HCT116 (cell line): ENCODE measurements at regions not wholly inside any gene's neighbourhood (a gene's known extent, or its start where the extent isn't known, plus 50 kb on each side); places are given as distances from the start of the nearest gene placed in this dataset.

Experiments
- ATAC-seq: fragments of 200-7000 bp; cut with Tn5 transposase; 2 replicates; pipeline ENCODE4 v1.9.1; 2020; ENCODE audit warnings: mild to moderate bottlenecking, moderate library complexity
- BruUV-seq: library from RNA; stranded (reverse); fragments of 400-500 nt; replicated peaks from 2 replicates; lab custom pipeline; 2021; lab: Mats Ljungman, UMichigan
- CTCF ChIA-PET: fragments of 300-600 bp; sonication (Branson Sonifier 250); formaldehyde crosslinking; loops from one replicate; lab custom pipeline; 2021; ENCODE audit warnings: antibody characterized with exemption; lab: Charles Lee
- POLR2A ChIA-PET: fragments of 300-600, 350-600 bp; sonication (Branson Sonifier 250); formaldehyde crosslinking; loops from one replicate; lab custom pipeline; 2021; ENCODE audit warnings: antibody characterized with exemption; lab: Charles Lee
- RAD21 ChIA-PET, 2 experiments: fragments of 300-600 bp; sonication (Branson Sonifier 250); formaldehyde crosslinking; loops; one replicate each; lab custom pipeline; 2023; ENCODE audit warnings: low total read pairs in 2 of 2; ENCODE audit not compliant: uncharacterized antibody in 2 of 2, unreplicated experiment in 2 of 2, low non-redundant PET in 1 of 2; lab: Charles Lee
- DNase-seq: peaks from one replicate; pipeline ENCODE4 v3.0.0-alpha.2; 2010; ENCODE audit warnings: low read depth, low spot score
- H2AFZ ChIP-seq: fragments of 200-600 bp; shearing (Covaris generic), sonication (generic); 2 replicates; pipeline ENCODE4 v1.6.1; 2017; ENCODE audit warnings: low read depth, mixed run types, mixed read lengths, antibody characterized with exemption, low read length; ENCODE audit not compliant: poor library complexity, severe bottlenecking
- H3K27ac ChIP-seq: 2 replicates; pipeline ENCODE4 v1.5.1; 2012; ENCODE audit warnings: low read depth, low read length
- H3K27me3 ChIP-seq: fragments of 200-600 bp; sonication (generic); 2 replicates; pipeline ENCODE4 v1.6.1; 2016; ENCODE audit warnings: mixed run types, low read length, mixed read lengths; ENCODE audit not compliant: insufficient read depth
- H3K36me3 ChIP-seq, 2 experiments: fragments of 200-500 bp in 1 of 2; fragments of 200-600 bp in 1 of 2; sonication (Bioruptor generic) in 1 of 2; sonication (generic) in 1 of 2; 2 replicates each; pipeline versions ENCODE4 v1.5.1 to v1.6.1; 2014 to 2016; ENCODE audit warnings: low read length in 2 of 2, inconsistent platforms in 1 of 2, mixed read lengths in 1 of 2, mixed run types in 1 of 2; ENCODE audit not compliant: insufficient read depth in 2 of 2, control insufficient read depth in 1 of 2
- H3K4me1 ChIP-seq, 2 experiments: fragments of 200-600 bp in 1 of 2; sonication (generic) in 1 of 2; 2 replicates each; pipeline versions ENCODE4 v1.5.1 to v1.6.1; 2012 to 2017; ENCODE audit warnings: low read length in 2 of 2, inconsistent platforms in 1 of 2, mild to moderate bottlenecking in 1 of 2, mixed read lengths in 1 of 2, mixed run types in 1 of 2, moderate library complexity in 1 of 2; ENCODE audit not compliant: insufficient read depth in 2 of 2, control insufficient read depth in 1 of 2
- H3K4me2 ChIP-seq: fragments of 200-600 bp; sonication (generic); 2 replicates; pipeline ENCODE4 v1.6.1; 2017; ENCODE audit warnings: mixed run types, low read length, mixed read lengths
- H3K4me3 ChIP-seq, 2 experiments: fragments of 200-600 bp in 1 of 2; sonication (generic) in 1 of 2; replicated peaks in 1 of 2; 2 replicates each; pipeline ENCODE4 v1.5.1; 2011 to 2016; ENCODE audit warnings: low read length in 2 of 2, control low read depth in 1 of 2, low read depth in 1 of 2, mild to moderate bottlenecking in 1 of 2, mixed read lengths in 1 of 2, mixed run types in 1 of 2
- H3K79me2 ChIP-seq: fragments of 200-600 bp; sonication (generic); 2 replicates; pipeline ENCODE4 v1.6.1; 2017; ENCODE audit warnings: mild to moderate bottlenecking, mixed run types, low read length, moderate library complexity, mixed read lengths; ENCODE audit not compliant: insufficient read depth
- H3K9ac ChIP-seq: fragments of 200-600 bp; sonication (generic); 2 replicates; pipeline ENCODE4 v1.6.1; 2016; ENCODE audit warnings: low read length, mixed read lengths
- H3K9me2 ChIP-seq: fragments of 200-600 bp; sonication (generic), shearing (Covaris generic); 2 replicates; pipeline ENCODE4 v1.6.1; 2017; ENCODE audit warnings: mixed run types, mild to moderate bottlenecking, moderate library complexity; ENCODE audit not compliant: insufficient read depth
- H3K9me3 ChIP-seq, 2 experiments: fragments of 200-500 bp in 1 of 2; fragments of 200-600 bp in 1 of 2; sonication (Bioruptor generic) in 1 of 2; sonication (generic) in 1 of 2; 2 replicates each; pipeline ENCODE4 v1.6.1; 2014 to 2017; ENCODE audit warnings: low read length in 2 of 2, mixed read lengths in 2 of 2, inconsistent platforms in 1 of 2, low read depth in 1 of 2, mild to moderate bottlenecking in 1 of 2, mixed run types in 1 of 2, moderate library complexity in 1 of 2; ENCODE audit not compliant: control insufficient read depth in 1 of 2, insufficient read depth in 1 of 2
- H4K20me1 ChIP-seq: fragments of 200-600 bp; sonication (generic), shearing (Covaris generic); 2 replicates; pipeline ENCODE4 v1.6.1; 2017; ENCODE audit warnings: mixed run types, mild to moderate bottlenecking, moderate library complexity; ENCODE audit not compliant: insufficient read depth
- EZH2 ChIP-seq: fragments of 200-600 bp; sonication (generic); IDR thresholded peaks from 2 replicates; pipeline ENCODE4 v1.6.1; 2017; ENCODE audit warnings: antibody characterized with exemption, mixed run types
- RAD21 ChIP-seq: IDR thresholded peaks from 2 replicates; pipeline ENCODE4 v1.6.1; 2012; ENCODE audit warnings: low read depth, mild to moderate bottlenecking
- REST ChIP-seq: IDR thresholded peaks from 2 replicates; pipeline ENCODE4 v1.6.1; 2012; ENCODE audit warnings: low read depth
- SIN3A ChIP-seq: IDR thresholded peaks from 2 replicates; pipeline ENCODE4 v1.6.1; 2012; ENCODE audit warnings: low read depth
- SP1 ChIP-seq: IDR thresholded peaks from 2 replicates; pipeline ENCODE4 v1.6.1; 2012; ENCODE audit warnings: low read depth
- SRF ChIP-seq: IDR thresholded peaks from 2 replicates; pipeline ENCODE4 v1.6.1; 2012; ENCODE audit warnings: low read depth
- TCF7L2 ChIP-seq: IDR thresholded peaks from 2 replicates; pipeline ENCODE4 v1.7.0; 2011; ENCODE audit warnings: borderline replicate concordance, inconsistent platforms; ENCODE audit not compliant: insufficient read depth, insufficient read length; ENCODE audit errors: extremely low read depth
- YY1 ChIP-seq: IDR thresholded peaks from 2 replicates; pipeline ENCODE4 v1.6.1; 2011; ENCODE audit warnings: low read length, low read depth, moderate library complexity, mild to moderate bottlenecking; ENCODE audit not compliant: insufficient replicate concordance; ENCODE audit errors: extremely low read depth
- ZNF274 ChIP-seq: fragments of 200-500 bp; sonication (Bioruptor generic); IDR thresholded peaks from 2 replicates; pipeline ENCODE4 v1.6.1; 2014; ENCODE audit warnings: mild to moderate bottlenecking, low read depth, low read length, inconsistent platforms
- intact Hi-C: fragments of 100-400 bp; cut with micrococcal nuclease; formaldehyde crosslinking; loops from 2 replicates; pipeline ENCODE4 v1.10.0; 2022
- TF ChIP-seq, protein P1 (sequence below): IDR thresholded peaks from 2 replicates; pipeline ENCODE4 v1.6.1; 2012
- TF ChIP-seq, protein P2 (sequence below), 3 experiments: fragments of 200-600 bp in 1 of 3; sonication (generic) in 1 of 3; IDR thresholded peaks in 2 of 3; conservative IDR thresholded peaks in 1 of 3; 2 replicates each; pipeline ENCODE4 v1.5.1; 2012 to 2017; ENCODE audit warnings: low read depth in 2 of 3, low read length in 2 of 3, antibody characterized with exemption in 1 of 3, borderline replicate concordance in 1 of 3, control low read depth in 1 of 3, mild to moderate bottlenecking in 1 of 3, mixed read lengths in 1 of 3, mixed run types in 1 of 3, moderate library complexity in 1 of 3; ENCODE audit not compliant: insufficient read depth in 1 of 3

GRCh38 chr5:167479779-167480178, 811.7 kb upstream of the WWC1 start:
- H3K4me1 ChIP-seq = no peaks in the 10 kb centered on the region
- H3K79me2 ChIP-seq = no peaks in the 10 kb centered on the region
- no peaks in the 10 kb centered on the region for H3K9me2 ChIP-seq
- RAD21 ChIA-PET = no interaction called here
- no peak for DNase-seq
- TF ChIP-seq, protein P1, sequence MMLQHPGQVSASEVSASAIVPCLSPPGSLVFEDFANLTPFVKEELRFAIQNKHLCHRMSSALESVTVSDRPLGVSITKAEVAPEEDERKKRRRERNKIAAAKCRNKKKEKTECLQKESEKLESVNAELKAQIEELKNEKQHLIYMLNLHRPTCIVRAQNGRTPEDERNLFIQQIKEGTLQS = no peak
- TF ChIP-seq, protein P2, sequence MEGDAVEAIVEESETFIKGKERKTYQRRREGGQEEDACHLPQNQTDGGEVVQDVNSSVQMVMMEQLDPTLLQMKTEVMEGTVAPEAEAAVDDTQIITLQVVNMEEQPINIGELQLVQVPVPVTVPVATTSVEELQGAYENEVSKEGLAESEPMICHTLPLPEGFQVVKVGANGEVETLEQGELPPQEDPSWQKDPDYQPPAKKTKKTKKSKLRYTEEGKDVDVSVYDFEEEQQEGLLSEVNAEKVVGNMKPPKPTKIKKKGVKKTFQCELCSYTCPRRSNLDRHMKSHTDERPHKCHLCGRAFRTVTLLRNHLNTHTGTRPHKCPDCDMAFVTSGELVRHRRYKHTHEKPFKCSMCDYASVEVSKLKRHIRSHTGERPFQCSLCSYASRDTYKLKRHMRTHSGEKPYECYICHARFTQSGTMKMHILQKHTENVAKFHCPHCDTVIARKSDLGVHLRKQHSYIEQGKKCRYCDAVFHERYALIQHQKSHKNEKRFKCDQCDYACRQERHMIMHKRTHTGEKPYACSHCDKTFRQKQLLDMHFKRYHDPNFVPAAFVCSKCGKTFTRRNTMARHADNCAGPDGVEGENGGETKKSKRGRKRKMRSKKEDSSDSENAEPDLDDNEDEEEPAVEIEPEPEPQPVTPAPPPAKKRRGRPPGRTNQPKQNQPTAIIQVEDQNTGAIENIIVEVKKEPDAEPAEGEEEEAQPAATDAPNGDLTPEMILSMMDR (IDR thresholded peaks at IDR 0.05 in 2 of 3, conservative IDR thresholded peaks at IDR 0.05 in 1 of 3; ENCODE audit: borderline replicate concordance in 1 of 3, insufficient read depth in 1 of 3, low read depth in 2 of 3, low read length in 2 of 3) = no peak
- TF ChIP-seq, all 23 proteins: peak for 0
- H3K4me2 ChIP-seq = no peak overlapping the region
- ChIA-PET CTCF (no interaction called here), POLR2A (no interaction called here)
- no peak overlapping the region for H3K27ac ChIP-seq
- no peak overlapping the region for H3K4me3 ChIP-seq
- ATAC-seq = no peak
- BruUV-seq = no TSS peak
- intact Hi-C loops = no loop called here
- no peaks in the 10 kb centered on the region for H4K20me1 ChIP-seq
- H3K27me3 ChIP-seq = no peaks in the 10 kb centered on the region
- no peak overlapping the region for H2AFZ ChIP-seq
- H3K36me3 ChIP-seq = no peaks in the 10 kb centered on the region; a peak in 1 of 4 replicates
- no peak overlapping the region for H3K9ac ChIP-seq
- no peaks in the 10 kb centered on the region for H3K9me3 ChIP-seq

DNA sequence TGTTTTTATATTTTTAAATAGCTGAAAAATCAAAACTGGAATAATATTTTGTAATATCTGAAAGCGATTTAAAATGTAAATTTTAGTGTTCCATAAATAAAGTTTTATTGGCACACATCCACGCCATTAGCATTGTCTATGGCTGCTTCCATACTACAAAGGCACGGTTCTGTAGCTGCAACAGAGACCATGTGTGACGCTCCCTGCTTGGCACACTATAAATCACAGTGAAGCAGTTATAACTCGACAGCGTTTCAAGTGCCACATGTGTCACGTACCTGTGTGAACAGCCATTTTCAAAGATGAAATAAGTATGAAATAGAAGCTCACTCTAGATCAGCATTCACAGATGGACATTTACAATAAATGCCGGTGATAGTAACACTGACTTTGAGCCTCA, 810.1 kb upstream of the WWC1 start:
- no peak for ATAC-seq
- ChIA-PET RAD21 (no interaction called here), CTCF (no interaction called here)

More for the DNA sequence above, 810.1 kb upstream of the WWC1 start:
- Histone ChIP-seq H3K9me2 (no peaks in the 10 kb centered on the region), H3K9ac (no peak overlapping the region), H3K4me1 (no peaks in the 10 kb centered on the region), H3K4me2 (no peak overlapping the region), H3K9me3 (no peaks in the 10 kb centered on the region), H3K27me3 (no peaks in the 10 kb centered on the region), H2AFZ (no peak overlapping the region), H3K27ac (no peak overlapping the region), H3K79me2 (no peaks in the 10 kb centered on the region), H4K20me1 (no peaks in the 10 kb centered on the region), H3K4me3 (no peak overlapping the region), H3K36me3 (no peaks in the 10 kb centered on the region; a peak in 1 of 4 replicates)
- TF ChIP-seq YY1 = no peak
- TF ChIP-seq SP1 = no peak
- TF ChIP-seq REST = no peak
- no peak for TF ChIP-seq EZH2
- TF ChIP-seq ZNF274 = no peak
- TF ChIP-seq SIN3A = no peak
- TF ChIP-seq RAD21 = no peak
- TF ChIP-seq TCF7L2 = no peak
- TF ChIP-seq SRF = no peak
- TF ChIP-seq, protein P1 = no peak
- POLR2A ChIA-PET = no interaction called here
- DNase-seq = no peak
- BruUV-seq = no TSS peak
- intact Hi-C loops = no loop called here
